HTR-8/SVneo (cell line): ENCODE measurements at regions not wholly inside any gene's neighbourhood (a gene's known extent, or its start where the extent isn't known, plus 50 kb on each side); places are given as distances from the start of the nearest gene placed in this dataset.
A peak's percentile ranks its signal among the peaks of the same experiment; 100 is the strongest.

Experiments used
- DNase-seq: peaks from one replicate; pipeline ENCODE4 v3.0.0; 2011; ENCODE audit warnings: low spot score, mixed read lengths; ENCODE audit not compliant: insufficient read length
- FAIRE-seq: peaks from 2 replicates; lab custom pipeline; 2011; peaks lifted over from hg19 to GRCh38; lab: Jason Lieb, UNC

DNA sequence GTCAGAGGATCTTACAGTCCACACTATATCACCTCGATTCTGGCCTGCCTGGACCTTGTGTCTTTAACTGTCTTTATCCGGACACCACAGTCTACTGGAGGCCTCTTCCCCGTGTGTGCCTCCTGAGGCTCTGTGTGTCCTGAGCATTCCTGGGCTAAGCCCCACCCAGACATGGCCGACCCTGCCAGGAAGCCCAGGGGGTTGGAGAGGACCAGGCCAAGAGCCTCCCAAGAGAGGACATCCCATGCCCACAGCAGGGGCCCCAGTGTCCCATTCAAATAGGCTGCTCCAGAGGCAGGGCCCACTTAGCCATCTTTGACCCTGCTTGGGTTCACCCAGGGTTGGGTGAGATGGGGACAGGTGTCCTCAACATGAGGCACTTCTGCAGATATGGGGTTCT is 84.7 kb upstream of the OTOS start:
- DNase-seq (no peak), FAIRE-seq (no peak)

DNA sequence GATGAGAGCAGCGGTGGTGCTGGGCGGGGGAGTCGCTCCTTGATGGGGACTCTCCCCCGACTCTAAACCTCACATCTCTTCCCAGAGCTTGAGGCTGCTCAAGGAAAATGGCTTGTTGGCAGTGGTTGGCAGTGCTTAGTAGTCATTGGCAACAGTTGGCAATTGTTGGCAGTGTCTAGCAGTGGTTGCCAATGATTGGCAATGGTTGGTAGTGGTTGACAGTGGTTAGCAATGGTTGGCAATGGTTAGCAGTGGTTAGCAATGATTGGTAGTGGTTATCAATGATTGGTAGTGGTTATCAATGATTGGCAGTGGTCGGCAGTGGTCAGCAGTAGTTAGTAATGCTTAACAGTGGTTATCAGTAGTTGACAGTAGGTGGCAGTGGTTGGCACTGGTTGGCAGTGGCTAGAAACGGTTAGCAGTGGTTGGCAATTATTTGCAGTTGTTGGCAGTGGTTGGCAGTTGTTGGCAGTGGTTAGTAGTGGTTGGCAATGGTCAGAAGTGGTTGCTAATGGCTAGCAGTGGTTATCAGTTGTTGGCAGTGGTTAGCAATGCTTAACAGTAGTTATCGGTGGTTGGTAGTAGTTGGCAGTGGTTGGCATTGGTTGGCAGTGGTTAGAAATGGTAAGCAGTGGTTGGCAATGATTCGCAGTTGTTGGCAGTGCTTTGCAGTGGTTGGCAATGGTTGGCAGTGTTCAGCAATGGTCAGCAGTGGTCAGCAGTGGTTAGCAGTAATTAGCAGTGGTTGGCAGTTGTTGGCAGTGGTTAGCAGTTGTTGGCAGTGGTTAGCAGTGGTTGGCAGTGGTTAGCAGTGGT is 85.4 kb upstream of the OTOS start:
- peak; percentile 78 for FAIRE-seq
- no peak for DNase-seq

DNA sequence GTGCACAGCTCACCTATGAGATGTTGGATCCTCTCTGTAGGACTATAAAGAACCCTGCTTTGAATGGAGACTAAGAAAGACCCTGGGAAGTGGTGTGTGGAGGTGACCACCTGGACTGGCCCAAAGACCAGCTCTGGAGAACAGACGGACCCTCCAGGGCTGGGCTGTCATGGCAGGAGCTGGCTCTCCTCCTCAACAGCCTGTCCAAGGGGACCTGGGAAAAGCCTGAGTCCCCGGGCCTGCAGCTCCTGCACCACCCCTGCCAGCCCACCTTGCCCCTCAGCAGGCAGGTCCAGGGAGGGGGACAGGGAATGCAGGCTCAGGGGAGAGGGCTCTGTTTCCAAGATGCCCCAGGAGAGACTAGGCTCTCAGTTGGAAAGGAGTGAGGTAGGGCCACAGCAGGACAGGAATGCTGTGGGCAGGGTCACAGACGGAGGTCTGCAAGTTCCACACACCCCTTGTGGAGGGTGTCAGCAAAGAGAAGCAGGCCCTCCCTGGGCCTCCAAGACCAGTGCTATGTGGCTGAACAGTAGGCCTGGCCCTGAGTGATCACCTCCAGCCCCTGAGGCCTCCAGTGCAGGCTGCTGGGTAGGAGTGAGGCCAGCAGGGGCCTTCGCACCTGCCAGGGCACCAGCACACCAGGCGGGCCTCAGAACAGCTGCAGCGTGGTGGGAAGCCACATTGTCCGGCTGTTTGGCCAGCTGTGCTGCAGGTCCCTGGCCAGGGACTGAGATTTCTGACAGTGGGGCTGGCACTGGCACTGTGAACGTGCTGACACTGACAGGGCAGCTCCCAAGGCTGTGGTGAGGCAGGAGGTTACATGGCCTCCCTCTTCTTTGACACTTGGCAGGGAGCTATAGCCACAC is 86.4 kb upstream of the OTOS start:
- DNase-seq (no peak), FAIRE-seq (no peak)

DNA sequence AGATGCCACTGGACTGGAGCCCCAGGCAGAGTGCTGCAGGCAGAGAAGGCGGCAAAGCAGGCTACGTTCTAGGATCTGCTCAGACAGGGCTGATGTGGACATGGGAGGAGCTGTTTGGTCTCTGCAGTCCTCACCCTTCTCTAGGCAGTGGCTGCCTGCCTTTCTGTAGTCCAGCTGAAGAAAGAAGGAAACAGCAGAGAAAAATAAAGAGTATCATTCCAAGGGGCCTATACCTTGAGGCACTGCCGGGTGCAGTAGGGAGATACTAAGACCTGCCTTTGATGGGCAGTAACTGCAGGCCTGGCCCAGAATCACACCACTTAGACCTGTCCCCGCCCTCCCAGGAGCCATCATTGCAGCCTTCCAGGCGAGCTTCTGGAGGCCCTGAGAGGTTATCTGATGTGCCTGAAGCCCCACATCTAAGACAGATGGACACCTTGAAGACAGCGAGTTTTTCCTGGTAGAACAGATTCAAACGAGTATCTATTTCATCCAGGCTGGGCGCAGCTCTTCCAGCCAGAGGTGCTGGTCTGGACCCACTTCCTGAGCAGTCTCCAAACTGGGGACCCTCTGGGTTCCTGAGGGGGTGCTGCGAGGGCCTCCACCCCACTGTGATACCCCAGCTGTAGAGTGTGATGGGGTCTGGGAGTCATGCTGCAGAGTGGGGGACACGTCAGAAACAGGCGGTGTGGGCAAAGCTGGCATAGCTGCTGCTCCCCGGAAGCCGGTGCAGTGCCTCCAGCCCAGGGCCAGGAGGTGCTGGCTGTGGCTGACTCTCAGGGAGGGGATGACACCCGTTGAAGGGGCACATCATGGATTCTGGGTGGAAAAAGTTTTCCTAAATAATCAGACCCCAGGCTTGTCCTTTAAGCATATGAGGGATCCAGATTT is 87.3 kb upstream of the OTOS start:
- DNase-seq (no peak), FAIRE-seq (no peak)

DNA sequence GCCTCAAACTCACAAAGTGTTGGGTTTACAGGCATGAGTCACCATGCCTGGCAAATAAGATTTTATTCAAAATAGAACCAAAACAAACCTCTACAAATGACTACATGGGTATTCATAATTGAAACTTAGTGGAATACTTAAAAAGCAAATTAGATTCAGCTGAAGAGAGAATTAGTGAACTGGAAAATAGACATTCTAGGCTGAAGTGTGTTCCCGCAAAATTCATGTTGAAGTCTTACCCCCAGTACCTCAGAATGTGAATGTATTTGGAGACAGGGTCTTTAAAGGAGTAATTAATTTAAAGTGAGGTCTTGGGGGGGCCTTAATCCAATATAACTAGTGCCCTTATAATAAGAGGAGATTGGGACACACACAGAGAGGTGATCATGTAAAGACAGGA is 88.5 kb upstream of the OTOS start:
- FAIRE-seq (no peak), DNase-seq (no peak)

DNA sequence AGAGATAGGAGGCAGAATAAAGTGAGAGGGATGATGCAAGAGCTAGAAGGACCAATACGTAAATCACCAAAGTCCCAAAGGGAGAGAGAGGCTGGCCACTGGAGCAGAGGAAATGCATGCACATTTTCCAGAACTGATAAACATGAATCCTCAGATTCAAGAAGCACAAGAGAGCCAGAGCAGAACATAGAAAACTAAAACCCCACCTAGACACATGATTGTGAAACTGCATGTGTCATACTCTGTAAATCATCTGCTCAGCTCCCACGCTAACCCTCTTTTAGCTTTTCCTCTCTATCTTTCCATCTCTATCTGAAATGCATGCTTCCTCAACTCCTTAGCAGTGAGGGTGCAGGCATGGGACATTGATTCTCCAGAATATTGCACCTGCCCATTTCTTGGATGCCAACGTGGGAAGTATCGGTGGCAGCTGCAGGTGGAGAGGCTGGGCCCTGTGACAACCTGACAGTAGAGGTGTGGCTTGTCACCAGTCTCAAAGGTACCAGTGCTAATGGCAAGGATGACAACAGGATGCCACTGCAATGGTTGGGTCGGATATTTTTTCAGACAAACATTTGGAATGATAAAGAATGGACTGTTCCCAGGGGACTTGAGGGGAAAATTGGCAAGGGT is 89.3 kb upstream of the OTOS start:
- FAIRE-seq (no peak), DNase-seq (no peak)

DNA sequence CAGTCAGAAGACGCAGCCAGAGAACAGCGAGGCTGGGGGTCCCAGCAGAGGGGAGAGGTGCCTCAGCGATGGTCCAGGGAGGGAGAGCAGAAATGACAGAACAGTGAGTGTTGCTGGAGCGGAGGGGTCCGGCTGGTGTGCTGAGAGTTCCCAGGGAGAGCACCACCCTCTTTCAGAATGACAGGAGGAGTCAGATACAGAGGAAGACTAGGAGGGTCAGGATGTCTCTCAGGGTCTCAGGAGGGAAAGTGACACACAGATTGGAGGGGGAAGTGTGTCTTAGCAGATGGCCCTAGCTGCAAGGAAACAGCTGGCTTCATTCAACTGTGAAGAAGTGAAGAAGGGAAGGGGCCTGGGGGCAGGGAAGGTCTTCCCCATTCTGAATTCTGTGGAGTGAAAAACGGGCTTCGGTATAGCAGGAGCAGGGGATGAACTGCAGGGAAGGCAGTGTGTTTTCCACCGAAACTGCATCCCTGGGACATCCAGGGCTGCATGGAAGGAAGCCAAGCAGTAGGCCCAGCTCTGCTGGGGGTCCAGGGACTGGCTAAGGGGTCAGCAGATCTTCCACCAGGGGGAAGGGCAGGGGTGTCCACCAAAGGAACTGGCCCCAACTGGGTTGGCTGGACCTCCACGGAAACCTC is 90.0 kb upstream of the OTOS start:
- FAIRE-seq (no peak), DNase-seq (no peak)

DNA sequence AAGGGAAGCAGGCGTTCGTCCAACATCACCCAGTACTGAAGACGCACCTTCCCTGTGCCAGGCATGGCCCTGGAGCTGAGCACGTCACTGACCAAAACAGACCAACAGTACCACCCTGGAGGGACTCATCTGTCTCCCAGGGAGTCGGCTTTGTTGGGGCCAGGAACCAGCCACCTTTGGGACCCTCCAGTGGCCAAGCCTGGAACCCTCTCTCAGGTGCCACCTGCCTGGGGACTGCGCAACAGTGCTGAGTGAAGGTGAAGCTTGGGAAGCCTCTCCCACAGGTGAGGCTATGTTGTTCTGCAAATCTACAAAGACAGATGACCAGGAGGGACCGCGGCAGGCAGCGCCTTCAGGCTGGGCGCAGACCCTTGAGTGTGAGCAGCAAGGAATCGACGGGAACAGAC is 91.4 kb upstream of the OTOS start:
- DNase-seq (no peak), FAIRE-seq (no peak)

DNA sequence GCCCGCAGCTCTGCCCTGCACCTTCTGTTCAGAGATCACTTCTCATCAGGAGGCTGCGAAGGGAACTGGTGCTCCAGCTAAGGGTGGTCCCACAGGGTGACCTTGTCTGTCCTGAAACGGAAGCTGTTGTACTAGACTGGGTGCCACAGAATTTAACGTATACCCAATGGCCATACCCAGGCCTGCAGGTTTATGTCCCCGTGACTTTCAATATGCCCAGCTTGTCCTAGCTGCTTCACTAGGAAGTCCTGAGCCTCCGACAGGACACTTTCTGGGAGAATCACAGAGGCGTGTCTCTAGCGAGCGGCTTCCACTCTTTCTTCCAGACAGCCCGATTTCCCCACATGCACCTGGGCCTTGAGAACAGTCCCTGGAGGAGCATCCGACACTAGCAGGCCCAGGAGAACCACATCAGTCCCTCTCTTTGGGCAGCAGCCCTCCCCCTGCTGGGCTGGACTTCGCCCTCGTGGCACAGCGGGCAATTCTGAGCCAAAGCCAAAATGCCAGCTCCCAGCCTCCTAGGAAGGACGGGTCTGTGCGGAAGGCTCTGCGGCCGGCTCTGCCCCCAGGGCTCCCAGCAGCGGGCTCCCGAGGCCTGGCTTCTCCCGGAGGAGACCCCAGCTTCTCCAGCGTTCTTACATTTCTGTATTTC is 91.9 kb upstream of the OTOS start:
- FAIRE-seq: no peak
- no peak for DNase-seq

DNA sequence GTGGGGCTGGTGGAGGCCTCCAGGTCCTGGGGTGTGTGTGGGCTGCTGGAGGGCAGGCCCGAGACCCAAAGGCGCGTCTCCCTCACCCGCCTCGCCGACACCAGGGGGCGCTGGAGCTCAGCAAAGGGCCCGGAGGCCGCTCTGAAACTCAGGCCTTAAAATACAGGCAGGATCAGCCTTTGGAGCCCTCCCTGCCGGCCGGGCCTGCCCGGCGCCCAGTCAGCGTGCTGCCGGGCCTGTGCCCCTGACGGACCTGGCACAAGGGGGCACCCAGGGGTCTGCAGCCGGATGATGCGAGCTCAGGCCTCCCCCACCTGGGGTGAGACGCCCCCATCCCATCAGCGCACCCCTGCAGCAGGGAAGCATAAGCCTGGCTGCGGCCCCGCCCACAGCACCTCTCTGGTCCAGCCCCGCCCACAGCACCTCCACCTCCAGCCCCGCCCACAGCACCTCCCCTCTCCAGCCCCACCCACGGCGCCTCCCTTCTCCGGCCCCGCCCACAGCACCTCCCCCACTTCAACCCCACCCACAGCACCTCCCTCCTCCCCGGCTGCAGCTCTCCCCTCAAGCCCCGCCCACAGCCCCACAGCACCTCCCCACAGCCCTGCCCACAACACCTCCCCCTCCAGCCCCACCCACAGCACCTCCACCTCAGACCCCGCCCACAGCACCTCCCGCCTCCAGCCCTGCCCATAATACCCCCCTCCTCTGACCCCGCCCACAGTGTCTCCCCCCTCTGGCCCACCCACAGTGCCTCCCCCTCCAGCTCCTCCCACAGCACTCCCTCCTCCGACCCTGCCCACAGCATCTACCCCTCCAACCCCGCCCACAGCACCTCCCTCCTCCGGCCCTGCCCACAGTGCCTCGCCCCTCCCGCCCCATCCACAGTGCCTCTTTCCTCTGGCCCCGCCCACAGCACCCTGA is 92.8 kb upstream of the OTOS start:
- FAIRE-seq (peak; percentile 95), DNase-seq (peak; percentile 84)

DNA sequence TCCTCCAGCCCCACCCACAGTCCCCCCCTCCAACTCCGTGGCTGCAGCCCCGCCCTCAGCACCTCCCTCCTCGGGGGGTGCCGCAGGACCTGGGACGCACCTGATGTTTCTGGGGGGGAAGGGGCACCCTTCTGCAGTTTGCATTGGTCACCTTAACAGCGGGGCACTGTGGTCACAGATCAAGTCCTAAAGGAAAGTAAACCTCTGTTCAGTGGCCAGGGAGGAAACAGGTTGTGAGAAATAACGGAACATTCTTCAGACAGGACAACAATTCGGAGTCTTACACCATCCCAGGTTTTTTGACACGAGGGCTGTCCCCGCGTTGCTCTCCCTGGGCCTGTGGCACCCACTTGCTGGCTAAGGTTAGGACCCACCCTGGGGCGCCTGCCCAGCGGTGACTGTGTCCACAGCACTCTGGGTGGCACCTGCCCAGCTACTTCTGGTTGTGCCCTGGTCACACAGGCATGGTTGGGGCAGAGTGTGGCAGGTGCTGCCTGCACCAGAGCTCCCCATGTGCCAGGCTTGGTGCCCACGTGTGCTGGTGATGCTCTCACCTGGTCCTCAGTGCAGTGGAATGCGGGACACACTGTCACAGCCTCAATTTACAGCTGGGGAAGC is 93.5 kb upstream of the OTOS start:
- DNase-seq: no peak
- peak; percentile 54 for FAIRE-seq

DNA sequence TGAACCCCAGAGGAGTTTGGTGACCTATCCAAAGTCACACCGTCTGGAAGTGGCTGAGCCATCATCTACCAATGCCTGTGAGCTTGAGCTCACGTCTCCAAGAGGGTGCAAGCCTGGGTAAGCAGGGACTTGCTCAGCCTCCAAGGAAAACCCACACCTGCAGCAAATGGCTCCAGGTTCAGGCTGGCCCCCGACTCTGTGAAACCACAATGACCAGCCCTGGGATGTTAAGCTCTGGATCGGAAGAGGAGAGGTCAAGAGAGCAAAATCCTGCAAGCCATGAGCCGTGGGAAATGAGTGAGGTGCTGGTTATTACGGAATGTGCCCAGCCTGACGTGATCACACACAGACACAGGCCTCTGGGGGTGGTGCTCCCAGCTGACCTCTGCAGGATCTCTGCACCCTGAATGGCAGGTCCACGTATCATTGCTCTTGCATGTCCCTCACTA is 94.1 kb upstream of the OTOS start:
- DNase-seq (no peak), FAIRE-seq (no peak)

DNA sequence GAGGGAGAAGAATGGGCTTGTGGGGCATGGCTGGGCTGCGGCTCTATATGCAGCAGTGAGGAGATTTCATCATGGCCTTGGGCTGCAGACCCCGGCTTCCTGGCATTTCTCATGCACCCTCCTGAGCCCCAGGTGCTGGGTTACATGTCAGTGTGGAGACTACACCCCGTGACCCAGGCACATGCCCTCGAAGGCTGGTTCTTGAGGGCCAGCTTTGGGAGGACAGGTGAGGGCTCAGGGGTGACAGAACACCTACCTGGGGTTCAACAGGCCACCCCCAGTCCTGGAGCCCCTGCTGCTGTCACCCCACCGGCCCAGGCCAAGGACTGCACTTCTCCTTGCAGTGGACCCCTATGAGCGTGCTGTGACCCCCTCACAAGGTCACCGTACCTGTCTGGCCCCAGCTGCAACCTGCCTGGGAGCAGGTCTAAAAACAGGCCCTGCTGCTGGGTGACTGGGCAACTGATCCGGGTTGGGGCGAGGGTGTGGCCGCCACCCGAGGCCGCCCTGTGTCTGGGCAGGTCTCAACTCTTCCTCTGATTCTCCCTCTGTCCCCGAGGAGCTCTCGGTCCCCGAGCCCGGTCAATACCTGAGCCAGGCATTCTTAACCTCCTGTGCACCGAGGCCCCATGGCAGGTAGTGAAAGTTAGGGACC is 94.8 kb upstream of the OTOS start:
- FAIRE-seq (no peak), DNase-seq (no peak)

DNA sequence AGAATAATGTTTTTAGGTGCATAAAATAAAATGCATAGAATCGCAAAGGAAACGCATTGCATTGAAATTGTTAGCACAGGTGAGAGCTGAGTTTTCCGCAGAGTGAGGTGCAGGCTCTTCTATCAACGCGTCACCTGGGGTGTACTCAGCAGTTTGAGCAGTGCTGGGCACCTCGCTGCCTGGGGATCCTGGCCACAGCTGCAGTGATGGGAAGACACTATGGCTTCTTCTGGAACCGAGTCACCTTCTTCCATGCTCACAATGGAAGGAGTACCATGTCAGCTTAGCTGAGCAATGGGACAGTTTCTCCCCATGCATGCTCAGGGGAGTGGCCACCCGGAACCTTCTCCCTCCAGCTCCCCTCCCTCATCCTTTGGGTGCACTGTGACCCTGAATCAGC is 95.4 kb upstream of the OTOS start:
- FAIRE-seq (no peak), DNase-seq (no peak)

DNA sequence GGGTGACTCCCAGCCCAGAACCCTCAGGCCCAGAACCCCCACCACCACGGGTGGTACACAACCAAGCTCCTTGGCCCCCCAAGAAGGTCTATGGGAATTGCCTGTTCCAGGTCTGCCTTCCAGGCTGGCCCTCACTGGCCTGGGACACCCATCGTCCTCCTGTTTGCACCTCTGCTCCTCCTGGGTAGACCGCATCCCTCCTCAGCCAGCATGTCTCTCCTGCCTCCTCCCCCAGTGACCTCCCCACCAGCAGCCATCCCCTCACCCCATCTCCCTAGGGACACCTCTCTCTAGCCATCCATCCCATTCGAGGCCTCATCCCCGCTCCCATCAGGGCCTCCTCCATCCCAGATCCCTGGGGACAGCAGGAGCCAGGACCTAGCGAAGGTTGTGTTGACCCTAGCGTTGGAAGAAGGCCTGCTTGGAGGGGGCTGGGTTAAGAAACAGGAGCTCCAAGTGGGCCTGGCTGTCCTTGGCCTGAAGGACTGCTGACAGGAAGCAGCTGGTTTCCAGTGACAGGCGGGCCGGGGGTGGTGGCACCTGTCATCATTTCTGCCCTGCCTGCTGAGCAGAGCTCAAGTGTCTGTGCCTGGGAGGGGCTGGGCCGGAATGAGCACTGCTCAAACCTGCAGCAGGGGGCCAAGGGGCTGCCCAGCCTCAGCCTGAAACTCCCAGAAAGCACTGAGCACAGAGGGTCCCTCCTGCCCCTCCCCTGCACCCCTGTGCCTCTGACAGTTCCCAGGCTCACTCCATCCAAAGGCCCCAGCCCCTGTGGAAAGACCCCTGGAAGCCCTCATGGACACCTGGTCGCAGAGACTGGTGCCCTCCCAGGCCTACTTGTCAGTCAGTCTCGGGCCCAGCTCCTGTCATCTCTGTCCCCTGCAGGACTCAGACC is 96.0 kb upstream of the OTOS start:
- DNase-seq (no peak), FAIRE-seq (no peak)

DNA sequence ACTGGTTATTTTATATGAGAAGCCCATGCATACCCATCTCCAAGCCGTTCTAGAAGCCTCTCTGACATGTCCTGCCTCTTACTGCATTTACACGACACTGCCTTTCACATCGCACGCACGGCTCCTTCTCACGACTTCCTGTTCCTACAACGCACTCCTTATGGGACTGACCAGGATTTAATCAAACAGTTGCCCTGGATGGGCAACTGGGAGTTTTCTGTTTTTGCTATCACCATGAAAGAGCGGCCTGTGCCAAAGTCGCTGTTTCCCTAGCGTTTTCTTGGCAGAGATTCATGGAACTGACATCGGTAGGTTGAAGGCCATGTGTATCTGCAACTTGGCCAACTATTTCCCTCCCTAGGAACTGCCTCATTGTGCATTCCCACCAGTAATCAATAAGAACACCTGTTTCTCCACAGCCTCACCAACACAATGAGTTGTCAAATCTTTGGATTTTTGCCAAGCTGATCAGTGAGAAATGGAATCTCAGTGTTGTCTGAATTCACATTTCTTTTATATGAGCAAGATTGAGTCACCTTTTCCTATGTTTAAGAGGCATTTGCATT is 97.2 kb upstream of the OTOS start:
- FAIRE-seq (no peak), DNase-seq (no peak)
